RPMI8226 (cell line): ENCODE measurements at regions not wholly inside any gene's neighbourhood (a gene's known extent, or its start where the extent isn't known, plus 50 kb on each side); places are given as distances from the start of the nearest gene placed in this dataset.
A peak's percentile ranks its signal among the peaks of the same experiment; 100 is the strongest.
"Not testable (repeated sequence)": the region's sequence is repeated elsewhere in the genome, so short reads cannot be mapped to it uniquely, and the experiment has no call there.

Experiments used
- DNase-seq: peaks from one replicate; pipeline ENCODE4 v3.0.0-alpha.2; 2015

GRCh38 chr18:14321217-14321616 is 189.0 kb upstream of the ZNF519 start:
- not testable (repeated sequence) for DNase-seq

GRCh38 chr18:14301255-14301654 is 169.0 kb upstream of the ZNF519 start:
- DNase-seq = not testable (repeated sequence)

GRCh38 chr18:14295081-14295480 is 162.8 kb upstream of the ZNF519 start:
- DNase-seq = not testable (repeated sequence)

- no peak for DNase-seq
Observed at GRCh38 chr18:14285053-14285452, 152.8 kb upstream of the ZNF519 start.

GRCh38 chr18:14275391-14275790 is 143.2 kb upstream of the ZNF519 start:
- not testable (repeated sequence) for DNase-seq

GRCh38 chr18:14265637-14266410 is 133.6 kb upstream of the ZNF519 start:
- DNase-seq = not testable (repeated sequence)

GRCh38 chr18:14262786-14263185 is 130.6 kb upstream of the ZNF519 start:
- DNase-seq = not testable (repeated sequence)

GRCh38 chr18:14250084-14250677 is 117.9 kb upstream of the ZNF519 start:
- not testable (repeated sequence) for DNase-seq

- peak; percentile 50 for DNase-seq
Observed at GRCh38 chr18:14239224-14239623, 107.0 kb upstream of the ZNF519 start.

- peak; percentile 7 for DNase-seq
Observed at GRCh38 chr18:14236356-14237048, 104.3 kb upstream of the ZNF519 start.

GRCh38 chr18:14225286-14225679 is 93.0 kb upstream of the ZNF519 start:
- DNase-seq = not testable (repeated sequence)

- not testable (repeated sequence) for DNase-seq
Observed at GRCh38 chr18:14224551-14225285, 92.5 kb upstream of the ZNF519 start.

GRCh38 chr18:14223919-14224318 is 91.7 kb upstream of the ZNF519 start:
- DNase-seq = not testable (repeated sequence)

GRCh38 chr18:14223231-14223822 is 91.1 kb upstream of the ZNF519 start:
- not testable (repeated sequence) for DNase-seq

- not testable (repeated sequence) for DNase-seq
Observed at GRCh38 chr18:14222354-14223221, 90.4 kb upstream of the ZNF519 start.

- DNase-seq = no peak
Observed at GRCh38 chr18:14221689-14222088, 89.5 kb upstream of the ZNF519 start.

GRCh38 chr18:14215952-14216351 is 83.7 kb upstream of the ZNF519 start:
- DNase-seq = peak; percentile 8

GRCh38 chr18:14203424-14203823 is 71.2 kb upstream of the ZNF519 start:
- DNase-seq = not testable (repeated sequence)

GRCh38 chr18:14190776-14191442 is 58.7 kb upstream of the ZNF519 start:
- not testable (repeated sequence) for DNase-seq

GRCh38 chr18:14189858-14190257 is 57.6 kb upstream of the ZNF519 start:
- no peak for DNase-seq
